ENCODE measurements at regions not wholly inside any gene's neighbourhood (a gene's known extent, or its start where the extent isn't known, plus 50 kb on each side); places are given as distances from the start of the nearest gene placed in this dataset.
"Not testable (repeated sequence)": the region's sequence is repeated elsewhere in the genome, so short reads cannot be mapped to it uniquely, and the experiment has no call there.

GRCh38 chr9:89695441-89695891 is 90.7 kb downstream of the GADD45G start:
- DNase-seq: no peak

- DNase-seq: not testable (repeated sequence)
These were observed 91.2 kb downstream of the GADD45G start for GRCh38 chr9:89695979-89696378.

- no peak for DNase-seq
These were observed 92.0 kb downstream of the GADD45G start for GRCh38 chr9:89696780-89697179.

- no peak for DNase-seq
These were observed 92.7 kb downstream of the GADD45G start for GRCh38 chr9:89697553-89697952.

GRCh38 chr9:89698411-89699005 is 93.7 kb downstream of the GADD45G start:
- DNase-seq: no peak

GRCh38 chr9:89699646-89700045 is 94.8 kb downstream of the GADD45G start:
- DNase-seq: no peak

- DNase-seq: peak in 3 of 51 donors; percentile 11 to 24 (median 14)
These were observed 96.5 kb downstream of the GADD45G start for GRCh38 chr9:89701221-89701798.

- DNase-seq: no peak
These were observed 97.6 kb downstream of the GADD45G start for GRCh38 chr9:89702401-89702800.

GRCh38 chr9:89705651-89706050 is 100.8 kb downstream of the GADD45G start:
- no peak for DNase-seq

- no peak for DNase-seq
These were observed 101.3 kb downstream of the GADD45G start for GRCh38 chr9:89706086-89706485.

GRCh38 chr9:89706731-89707191 is 101.9 kb downstream of the GADD45G start:
- DNase-seq: no peak

GRCh38 chr9:89710697-89711096 is 105.9 kb downstream of the GADD45G start:
- DNase-seq: no peak

GRCh38 chr9:89711866-89712265 is 107.1 kb downstream of the GADD45G start:
- no peak for DNase-seq

- no peak for DNase-seq
These were observed 107.5 kb downstream of the GADD45G start for GRCh38 chr9:89712283-89712682.

GRCh38 chr9:89714321-89714720 is 109.5 kb downstream of the GADD45G start:
- no peak for DNase-seq

- no peak for DNase-seq
These were observed 110.6 kb downstream of the GADD45G start for GRCh38 chr9:89715318-89715858.

GRCh38 chr9:89715881-89716280 is 111.1 kb downstream of the GADD45G start:
- DNase-seq: no peak

- DNase-seq: no peak
These were observed 111.7 kb downstream of the GADD45G start for GRCh38 chr9:89716559-89716958.

- no peak for DNase-seq
These were observed 113.4 kb downstream of the GADD45G start for GRCh38 chr9:89718176-89718575.

GRCh38 chr9:89718651-89719050 is 113.8 kb downstream of the GADD45G start:
- no peak for DNase-seq

- no peak for DNase-seq
These were observed 114.4 kb downstream of the GADD45G start for GRCh38 chr9:89719202-89719601.

GRCh38 chr9:89720696-89721175 is 115.9 kb downstream of the GADD45G start:
- DNase-seq: no peak

GRCh38 chr9:89721176-89721700 is 116.4 kb downstream of the GADD45G start:
- DNase-seq: no peak

All from hypothalamus (tissue), 51 donors.